WTC11 (cell line): ENCODE measurements at regions not wholly inside any gene's neighbourhood (a gene's known extent, or its start where the extent isn't known, plus 50 kb on each side); places are given as distances from the start of the nearest gene placed in this dataset.

Experiments
- ATAC-seq: fragments of 200-7000 bp; cut with Tn5 transposase; 2 replicates; pipeline ENCODE4 v1.10.0; 2021; ENCODE audit warnings: mild to moderate bottlenecking, moderate library complexity
- CTCF ChIA-PET: fragments of 300-600 bp; sonication (Branson Sonifier 250); formaldehyde crosslinking; loops from one replicate; lab custom pipeline; 2021; ENCODE audit warnings: antibody characterized with exemption; lab: Charles Lee
- POLR2A ChIA-PET: fragments of 350-600 bp; sonication (Branson Sonifier 250); formaldehyde crosslinking; loops from one replicate; lab custom pipeline; 2021; ENCODE audit warnings: antibody characterized with exemption; lab: Charles Lee
- DNase-seq: peaks from one replicate; pipeline ENCODE4 v3.0.0; 2021; ENCODE audit warnings: low spot score
- H3K27ac Mint-ChIP-seq: 2 replicates; pipeline ENCODE4 v1.8.0; 2021; ENCODE audit warnings: mixed read lengths
- H3K27me3 Mint-ChIP-seq: 2 replicates; pipeline ENCODE4 v1.8.0; 2021; ENCODE audit warnings: low read depth, mild to moderate bottlenecking, moderate library complexity, mixed read lengths
- H3K36me3 Mint-ChIP-seq: 2 replicates; pipeline ENCODE4 v1.8.0; 2021; ENCODE audit warnings: mixed read lengths
- H3K4me1 Mint-ChIP-seq: 2 replicates; pipeline ENCODE4 v1.8.0; 2022; ENCODE audit warnings: mixed read lengths
- H3K4me3 Mint-ChIP-seq: 2 replicates; pipeline ENCODE4 v1.8.0; 2021; ENCODE audit warnings: mild to moderate bottlenecking, moderate library complexity, mixed read lengths
- H3K9me3 Mint-ChIP-seq: 2 replicates; pipeline ENCODE4 v1.8.0; 2021; ENCODE audit warnings: mixed read lengths
- ATF2 ChIP-seq: sonication (generic); formaldehyde crosslinking; IDR thresholded peaks from 2 replicates; pipeline ENCODE4 v1.8.1; 2022; ENCODE audit warnings: low read depth, missing genetic modification reagents, borderline replicate concordance
- ATF3 ChIP-seq: sonication (generic); formaldehyde crosslinking; conservative IDR thresholded peaks from 2 replicates; pipeline ENCODE4 v1.8.1; 2022; ENCODE audit warnings: mild to moderate bottlenecking, missing genetic modification reagents
- CBFB ChIP-seq: sonication (generic); formaldehyde crosslinking; IDR thresholded peaks from 2 replicates; pipeline ENCODE4 v1.8.1; 2022; ENCODE audit warnings: mild to moderate bottlenecking, low read depth, missing genetic modification reagents
- ERG ChIP-seq: fragments of 250-450 bp; sonication (Bioruptor Pico); IDR thresholded peaks from 2 replicates; pipeline ENCODE4 v1.8.0; 2021; ENCODE audit warnings: mild to moderate bottlenecking
- ESRRA ChIP-seq: sonication (generic); formaldehyde crosslinking; IDR thresholded peaks from 2 replicates; pipeline ENCODE4 v1.8.1; 2022; ENCODE audit warnings: mild to moderate bottlenecking, missing genetic modification reagents, borderline replicate concordance
- FOXK1 ChIP-seq: sonication (generic); formaldehyde crosslinking; IDR thresholded peaks from 2 replicates; pipeline ENCODE4 v1.8.0; 2022; ENCODE audit warnings: mild to moderate bottlenecking, moderate library complexity, missing genetic modification reagents
- FOXP1 ChIP-seq: sonication (generic); formaldehyde crosslinking; IDR thresholded peaks from 2 replicates; pipeline ENCODE4 v1.8.0; 2022; ENCODE audit warnings: missing genetic modification reagents, mild to moderate bottlenecking, moderate library complexity, borderline replicate concordance
- FOXP4 ChIP-seq: sonication (generic); formaldehyde crosslinking; IDR thresholded peaks from 2 replicates; pipeline ENCODE4 v1.8.0; 2022; ENCODE audit warnings: mild to moderate bottlenecking, missing genetic modification reagents
- GABPB1 ChIP-seq: sonication (generic); formaldehyde crosslinking; IDR thresholded peaks from 2 replicates; pipeline ENCODE4 v1.8.1; 2023; ENCODE audit warnings: mild to moderate bottlenecking, missing genetic modification reagents
- GRHL2 ChIP-seq: fragments of 250-450 bp; sonication (Bioruptor Pico); IDR thresholded peaks from 2 replicates; pipeline ENCODE4 v1.8.0; 2022; ENCODE audit warnings: mild to moderate bottlenecking, moderate library complexity; ENCODE audit not compliant: insufficient replicate concordance, severe bottlenecking
- MYBL2 ChIP-seq: sonication (generic); formaldehyde crosslinking; IDR thresholded peaks from 2 replicates; pipeline ENCODE4 v1.8.1; 2023; ENCODE audit warnings: mild to moderate bottlenecking, moderate library complexity, missing genetic modification reagents
- NR1H2 ChIP-seq: sonication (generic); formaldehyde crosslinking; IDR thresholded peaks from 2 replicates; pipeline ENCODE4 v1.9.0; 2021; ENCODE audit warnings: mild to moderate bottlenecking, moderate library complexity, missing genetic modification reagents
- PREB ChIP-seq: sonication (generic); formaldehyde crosslinking; IDR thresholded peaks from 2 replicates; pipeline ENCODE4 v1.8.1; 2022; ENCODE audit warnings: mild to moderate bottlenecking, missing genetic modification reagents, moderate library complexity, borderline replicate concordance
- RELA ChIP-seq: sonication (generic); formaldehyde crosslinking; IDR thresholded peaks from 2 replicates; pipeline ENCODE4 v1.8.1; 2022; ENCODE audit warnings: missing genetic modification reagents, mild to moderate bottlenecking, borderline replicate concordance
- USF1 ChIP-seq: sonication (generic); formaldehyde crosslinking; IDR thresholded peaks from 2 replicates; pipeline ENCODE4 v1.8.0; 2022; ENCODE audit warnings: mild to moderate bottlenecking, missing genetic modification reagents
- ZNF121 ChIP-seq: sonication (generic); formaldehyde crosslinking; IDR thresholded peaks from 2 replicates; pipeline ENCODE4 v1.8.0; 2023; ENCODE audit warnings: missing genetic modification reagents
- ZNF317 ChIP-seq: sonication (generic); formaldehyde crosslinking; IDR thresholded peaks from 2 replicates; pipeline ENCODE4 v1.8.1; 2023; ENCODE audit warnings: low read depth, mild to moderate bottlenecking, moderate library complexity, missing genetic modification reagents, borderline replicate concordance
- ZNF396 ChIP-seq: fragments of 250-450 bp; sonication (Bioruptor Pico); IDR thresholded peaks from 2 replicates; pipeline ENCODE4 v1.8.0; 2021; ENCODE audit warnings: mild to moderate bottlenecking, moderate library complexity, borderline replicate concordance
- ZNF532 ChIP-seq: fragments of 250-450 bp; sonication (Bioruptor Pico); IDR thresholded peaks from 2 replicates; pipeline ENCODE4 v1.9.0; 2021; ENCODE audit warnings: mild to moderate bottlenecking, borderline replicate concordance

GRCh38 chr13:100827489-100828176 lies 153.0 kb upstream of the TMTC4 start:
- CTCF ChIA-PET, result interaction anchor here (0.7 to 2.9 kb wide), 19 partner anchors 12 to 300 kb away, joined by 3 to 15 read pairs (median 4); partner anchors contain the start of gene TMTC4

GRCh38 chr13:100826441-100826840 lies 151.8 kb upstream of the TMTC4 start:
- POLR2A ChIA-PET, result no interaction called here
- H3K9me3 Mint-ChIP-seq, result peaks cover 1% of the 10 kb centered on the region
- TF ChIP-seq ZNF396 (CRISPR knock-in tag) (no peak), ATF2 (CRISPR knock-in tag) (no peak), ZNF317 (no peak), PREB (CRISPR knock-in tag) (no peak), FOXP4 (CRISPR knock-in tag) (no peak), ATF3 (CRISPR knock-in tag) (no peak), GABPB1 (no peak), ERG (CRISPR knock-in tag) (no peak), NR1H2 (CRISPR knock-in tag) (no peak), ESRRA (no peak)

More at GRCh38 chr13:100827489-100828176, 153.0 kb upstream of the TMTC4 start:
- Mint-ChIP-seq H3K36me3 (peaks cover 3% of the 10 kb centered on the region; the same call in 1 of the 2 replicates), H3K27me3 (peaks cover 3% of the 10 kb centered on the region), H3K27ac (no peak overlapping the region), H3K4me3 (no peak overlapping the region), H3K9me3 (peaks cover 11% of the 10 kb centered on the region), H3K4me1 (peaks cover 15% of the 10 kb centered on the region)
- DNase-seq (no peak), ATAC-seq (no peak)
- POLR2A ChIA-PET, result no interaction called here
- no peak for TF ChIP-seq ZNF532 (CRISPR knock-in tag)
- no peak for TF ChIP-seq FOXP1 (CRISPR knock-in tag)
- TF ChIP-seq GRHL2 (CRISPR knock-in tag), result no peak
- no peak for TF ChIP-seq CBFB (CRISPR knock-in tag)
- TF ChIP-seq FOXK1 (CRISPR knock-in tag), result no peak
- no peak for TF ChIP-seq ZNF121 (CRISPR knock-in tag)
- TF ChIP-seq MYBL2 (CRISPR knock-in tag), result no peak
- TF ChIP-seq RELA (CRISPR knock-in tag), result no peak
- TF ChIP-seq ATF3 (CRISPR knock-in tag), result no peak
- no peak for TF ChIP-seq USF1 (CRISPR knock-in tag)

More at GRCh38 chr13:100826441-100826840, 151.8 kb upstream of the TMTC4 start:
- Mint-ChIP-seq H3K36me3 (no peaks in the 10 kb centered on the region; the same call in 1 of the 2 replicates), H3K27me3 (no peaks in the 10 kb centered on the region), H3K4me1 (peaks cover 18% of the 10 kb centered on the region), H3K27ac (no peak overlapping the region), H3K4me3 (no peak overlapping the region)
- CTCF ChIA-PET, result interaction anchor here (1.2 to 2.9 kb wide), 4 partner anchors 22 to 301 kb away, joined by 4 to 15 read pairs (median 7); no protein-coding TSS in a partner anchor
- ATAC-seq, result no peak
- DNase-seq, result no peak
